Thyroid gland (tissue), 4 donors: ENCODE measurements at regions not wholly inside any gene's neighbourhood (a gene's known extent, or its start where the extent isn't known, plus 50 kb on each side); places are given as distances from the start of the nearest gene placed in this dataset.

Experiments used
- CTCF ChIP-seq, 6 experiments: fragments of 200-600 bp in 3 of 6; fragments of 450-650 bp in 3 of 6; sonication (generic) in 3 of 6; IDR thresholded peaks; one replicate each; pipeline ENCODE4 v1.5.1; 2016 to 2019; ENCODE audit warnings: antibody characterized with exemption in 6 of 6, mild to moderate bottlenecking in 2 of 6, inconsistent platforms in 1 of 6, moderate library complexity in 1 of 6
- POLR2A ChIP-seq, 2 donors: fragments of 450-650 bp; IDR thresholded peaks; one replicate each; pipeline ENCODE4 v1.6.1; 2017; ENCODE audit warnings: antibody characterized with exemption in 2 of 2, mild to moderate bottlenecking in 2 of 2, moderate library complexity in 1 of 2

DNA sequence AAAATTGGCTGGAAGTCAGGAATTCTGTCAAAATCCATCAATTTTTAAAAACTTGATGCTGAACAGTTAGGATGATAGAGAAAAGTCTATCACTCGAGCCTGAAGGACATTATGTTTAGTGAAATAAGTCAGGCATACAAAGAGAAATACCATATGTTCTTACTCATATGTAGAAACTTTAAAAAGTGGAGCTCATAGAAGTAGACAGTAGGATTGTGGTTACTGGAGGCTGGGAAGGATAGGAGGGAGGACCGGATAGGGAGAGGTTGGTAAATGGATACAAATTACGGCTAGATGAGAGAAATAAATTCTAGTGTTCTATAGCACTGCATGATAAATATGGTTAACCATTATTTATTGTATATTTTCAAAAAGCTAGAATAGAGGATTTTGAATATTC lies 389.5 kb upstream of the RASGRP1 start:
- TF ChIP-seq CTCF (IDR thresholded peaks at IDR 0.05) (no peak), POLR2A (IDR thresholded peaks at IDR 0.05) (no peak)
